H1 (cell line): ENCODE measurements at regions not wholly inside any gene's neighbourhood (a gene's known extent, or its start where the extent isn't known, plus 50 kb on each side); places are given as distances from the start of the nearest gene placed in this dataset.

Experiments
- MAX ChIP-seq: IDR thresholded peaks from 2 replicates; pipeline ENCODE4 v1.6.1; 2012; ENCODE audit warnings: inconsistent platforms
- SUZ12 ChIP-seq: fragments of 200-600 bp; sonication (generic); IDR thresholded peaks from 2 replicates; pipeline ENCODE4 v1.6.1; 2012; ENCODE audit warnings: mild to moderate bottlenecking, inconsistent platforms, low read length, moderate library complexity, mixed read lengths

GRCh38 chr6:155993240-155993639 lies 537.6 kb upstream of the NOX3 start (continued):
- TF ChIP-seq SUZ12 = no peak
- TF ChIP-seq MAX = no peak
